OCI-LY3 (cell line): ENCODE measurements at regions not wholly inside any gene's neighbourhood (a gene's known extent, or its start where the extent isn't known, plus 50 kb on each side); places are given as distances from the start of the nearest gene placed in this dataset.

ENCODE experiments used
- EZH2phosphoT487 ChIP-seq: fragments of 200-600 bp; shearing (Covaris generic); IDR thresholded peaks from 2 replicates; pipeline ENCODE4 v1.6.1; 2018; ENCODE audit warnings: antibody characterized with exemption, mixed run types, low read depth
- TF ChIP-seq, protein P1 (sequence below): fragments of 200-600, 300-600 bp; sonication (generic); IDR thresholded peaks from 2 replicates; pipeline ENCODE4 v1.5.1; 2014; ENCODE audit warnings: antibody characterized with exemption, low read length, low read depth

DNA sequence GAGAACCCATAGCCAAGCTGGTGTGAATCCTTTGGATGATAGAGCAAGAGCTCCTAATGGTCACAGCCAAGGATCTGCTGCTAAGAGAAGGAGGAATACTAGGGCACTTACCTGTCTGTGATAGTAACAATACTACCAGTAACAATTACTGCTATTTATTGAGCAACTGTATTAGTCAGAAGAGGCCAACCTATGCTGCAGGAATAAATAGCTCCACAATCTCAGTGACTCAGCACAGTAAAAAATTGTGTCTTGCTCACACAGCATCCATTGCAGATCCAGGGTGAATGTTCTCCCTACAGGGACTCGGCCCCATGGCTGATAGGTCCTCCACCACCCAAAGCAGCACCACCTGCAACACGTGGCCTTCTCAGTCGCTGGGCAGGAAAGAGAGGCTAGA is 257.6 kb upstream of the ZMIZ1 start:
- TF ChIP-seq, protein P1, sequence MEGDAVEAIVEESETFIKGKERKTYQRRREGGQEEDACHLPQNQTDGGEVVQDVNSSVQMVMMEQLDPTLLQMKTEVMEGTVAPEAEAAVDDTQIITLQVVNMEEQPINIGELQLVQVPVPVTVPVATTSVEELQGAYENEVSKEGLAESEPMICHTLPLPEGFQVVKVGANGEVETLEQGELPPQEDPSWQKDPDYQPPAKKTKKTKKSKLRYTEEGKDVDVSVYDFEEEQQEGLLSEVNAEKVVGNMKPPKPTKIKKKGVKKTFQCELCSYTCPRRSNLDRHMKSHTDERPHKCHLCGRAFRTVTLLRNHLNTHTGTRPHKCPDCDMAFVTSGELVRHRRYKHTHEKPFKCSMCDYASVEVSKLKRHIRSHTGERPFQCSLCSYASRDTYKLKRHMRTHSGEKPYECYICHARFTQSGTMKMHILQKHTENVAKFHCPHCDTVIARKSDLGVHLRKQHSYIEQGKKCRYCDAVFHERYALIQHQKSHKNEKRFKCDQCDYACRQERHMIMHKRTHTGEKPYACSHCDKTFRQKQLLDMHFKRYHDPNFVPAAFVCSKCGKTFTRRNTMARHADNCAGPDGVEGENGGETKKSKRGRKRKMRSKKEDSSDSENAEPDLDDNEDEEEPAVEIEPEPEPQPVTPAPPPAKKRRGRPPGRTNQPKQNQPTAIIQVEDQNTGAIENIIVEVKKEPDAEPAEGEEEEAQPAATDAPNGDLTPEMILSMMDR, result no peak
- TF ChIP-seq EZH2phosphoT487, result no peak
